Left lung (tissue), 4 donors: ENCODE measurements at regions not wholly inside any gene's neighbourhood (a gene's known extent, or its start where the extent isn't known, plus 50 kb on each side); places are given as distances from the start of the nearest gene placed in this dataset.

Experiments used
- ATAC-seq: fragments of 200-7000 bp; cut with Tn5 transposase; one replicate; pipeline ENCODE4 v1.9.1; 2020; ENCODE audit warnings: moderate library complexity
- DNase-seq, 4 donors: peaks; one replicate each; pipeline ENCODE4 v3.0.0-alpha.2; 2013 to 2020
- H3K27ac ChIP-seq, 2 donors: fragments of 200-600 bp; sonication (generic) in 1 of 2; one replicate each; pipeline versions ENCODE4 v1.5.0 to v1.8.0; 2020 to 2021
- H3K27me3 ChIP-seq, 2 donors: fragments of 200-600 bp; sonication (generic) in 1 of 2; one replicate each; pipeline versions ENCODE4 v1.5.0 to v1.8.0; 2020 to 2021
- H3K36me3 ChIP-seq, 2 donors: fragments of 200-600 bp; sonication (generic) in 1 of 2; one replicate each; pipeline versions ENCODE4 v1.5.0 to v1.8.0; 2020 to 2021
- H3K4me1 ChIP-seq, 2 donors: fragments of 200-600 bp; one replicate each; pipeline ENCODE4 v1.8.0; 2021
- H3K4me3 ChIP-seq, 2 donors: fragments of 200-600 bp; sonication (generic) in 1 of 2; one replicate each; pipeline versions ENCODE4 v1.5.0 to v1.8.0; 2020 to 2021; ENCODE audit warnings: mild to moderate bottlenecking in 1 of 2
- H3K9me3 ChIP-seq, 2 donors: fragments of 200-600 bp; sonication (generic) in 1 of 2; one replicate each; pipeline versions ENCODE4 v1.5.0 to v1.8.0; 2020 to 2021
- CTCF ChIP-seq, 2 donors: fragments of 200-600 bp; sonication (generic) in 1 of 2; IDR thresholded peaks; one replicate each; pipeline versions ENCODE4 v1.5.0 to v1.8.0; 2021; ENCODE audit warnings: antibody characterized with exemption in 2 of 2
- intact Hi-C, 2 donors: fragments of 100-400 bp; cut with DNase I; formaldehyde crosslinking; loops; one replicate each; pipeline versions ENCODE4 v1.11.2 to v1.14.2; 2022
- donor health status: DM: no; HTN: yes; CAD: no.
- donor health status: DM: no; HTN: no; CAD: no.

DNA sequence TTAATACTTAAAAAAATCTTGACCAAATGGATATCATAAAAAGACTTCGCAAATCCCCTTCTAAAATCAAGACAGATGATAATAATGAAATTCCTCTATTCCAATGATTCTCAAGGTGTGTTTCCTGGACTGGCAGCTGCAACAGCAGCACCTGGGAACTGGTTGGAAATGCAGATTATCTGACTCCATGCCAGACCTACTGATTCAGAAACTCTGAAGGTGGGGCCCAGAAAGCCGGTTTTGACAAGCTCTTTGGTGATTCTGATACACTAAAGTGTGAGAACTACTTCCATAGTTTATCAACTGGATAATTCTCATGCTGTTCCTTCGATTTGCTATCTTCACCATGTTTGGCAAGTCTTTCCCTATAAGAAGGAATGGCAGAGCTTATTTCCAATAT is 252.1 kb downstream of the COL12A1 start:
- DNase-seq = no peak
- TF ChIP-seq CTCF (IDR thresholded peaks at IDR 0.05) = no peak
- no peak for ATAC-seq
- Histone ChIP-seq H3K9me3 (peaks cover 0 to 18% of the 10 kb centered on the region in 2 donors), H3K27ac (no peak overlapping the region), H3K36me3 (no peaks in the 10 kb centered on the region), H3K27me3 (no peaks in the 10 kb centered on the region), H3K4me3 (no peak overlapping the region), H3K4me1 (no peaks in the 10 kb centered on the region)
- intact Hi-C loops = no loop called here

DNA sequence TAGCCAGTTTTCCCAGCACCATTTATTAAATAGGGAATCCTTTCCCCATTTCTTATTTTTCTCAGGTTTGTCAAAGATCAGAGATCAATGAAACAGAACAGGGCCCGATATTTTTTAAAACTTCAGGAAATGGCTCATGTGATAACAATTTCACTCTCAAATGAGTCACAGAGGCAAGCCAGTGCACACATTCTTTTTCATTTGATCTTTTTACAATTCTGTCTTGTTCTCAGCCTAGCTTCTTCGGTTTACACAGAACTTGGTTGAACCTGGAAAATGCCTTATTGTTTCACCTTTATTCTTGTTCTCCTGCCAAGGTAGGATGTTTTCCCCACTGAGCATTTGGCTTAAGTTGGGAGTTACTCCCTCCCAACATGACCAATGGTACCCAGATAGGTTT is 258.9 kb downstream of the COL12A1 start:
- DNase-seq (no peak), ATAC-seq (no peak)
- no peaks in the 10 kb centered on the region for H3K27me3 ChIP-seq
- H3K27ac ChIP-seq = no peak overlapping the region
- H3K9me3 ChIP-seq = peaks cover 0 to 11% of the 10 kb centered on the region in 2 donors
- TF ChIP-seq CTCF (IDR thresholded peaks at IDR 0.05) = no peak
- H3K4me3 ChIP-seq = no peak overlapping the region
- intact Hi-C loops = no loop called here
- no peaks in the 10 kb centered on the region for H3K4me1 ChIP-seq
- no peaks in the 10 kb centered on the region for H3K36me3 ChIP-seq

- Histone ChIP-seq H3K4me3 (no peak overlapping the region), H3K36me3 (no peaks in the 10 kb centered on the region), H3K9me3 (no peaks in the 10 kb centered on the region), H3K27me3 (no peaks in the 10 kb centered on the region), H3K27ac (no peak overlapping the region), H3K4me1 (no peaks in the 10 kb centered on the region)
- intact Hi-C loops = no loop called here
- ATAC-seq (no peak), DNase-seq (no peak)
- TF ChIP-seq CTCF (IDR thresholded peaks at IDR 0.05) = no peak
Observed at GRCh38 chr6:74942130-74942529, 263.7 kb downstream of the COL12A1 start.

DNA sequence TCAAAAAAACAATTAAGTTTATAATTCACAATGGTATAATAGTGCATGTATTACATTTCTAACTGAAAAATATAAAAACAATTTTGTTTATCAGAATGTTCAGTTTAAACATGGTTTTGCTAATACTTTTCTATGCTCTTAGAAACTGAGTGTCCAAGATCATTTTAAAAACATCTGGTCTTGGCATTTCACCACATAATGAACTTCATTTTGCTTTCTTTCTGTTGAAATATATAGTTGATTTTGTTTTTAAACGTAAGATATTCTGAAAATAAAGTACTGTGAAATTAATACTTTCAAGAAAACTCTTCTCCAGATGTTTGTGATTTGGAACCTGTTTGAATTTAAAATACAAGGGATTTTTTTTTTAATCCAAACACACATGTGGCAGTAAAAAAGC is 264.4 kb downstream of the COL12A1 start:
- no peaks in the 10 kb centered on the region for H3K27me3 ChIP-seq
- intact Hi-C loops = no loop called here
- H3K9me3 ChIP-seq = no peaks in the 10 kb centered on the region
- DNase-seq (no peak), ATAC-seq (no peak)
- H3K27ac ChIP-seq = no peak overlapping the region
- no peak for TF ChIP-seq CTCF (IDR thresholded peaks at IDR 0.05)
- H3K4me3 ChIP-seq = no peak overlapping the region
- H3K36me3 ChIP-seq = no peaks in the 10 kb centered on the region
- no peaks in the 10 kb centered on the region for H3K4me1 ChIP-seq

GRCh38 chr6:74939721-74940620 is 265.9 kb downstream of the COL12A1 start:
- Histone ChIP-seq H3K36me3 (no peaks in the 10 kb centered on the region), H3K4me1 (no peaks in the 10 kb centered on the region), H3K9me3 (no peaks in the 10 kb centered on the region), H3K27me3 (no peaks in the 10 kb centered on the region), H3K4me3 (no peak overlapping the region), H3K27ac (no peak overlapping the region)
- ATAC-seq (no peak), DNase-seq (no peak)
- intact Hi-C loops = no loop called here
- TF ChIP-seq CTCF (IDR thresholded peaks at IDR 0.05) = no peak
